Natural killer cell (primary cell): ENCODE measurements at regions not wholly inside any gene's neighbourhood (a gene's known extent, or its start where the extent isn't known, plus 50 kb on each side); places are given as distances from the start of the nearest gene placed in this dataset.

Source experiments
- ATAC-seq, 3 donors: fragments of 150-1000 bp in 2 of 3; fragments of 200-7000 bp in 1 of 3; cut with Tn5 transposase; 1 replicate in 1 of 3; 2 replicates in 2 of 3; pipeline ENCODE4 v1.10.0; 2021; ENCODE audit warnings: mild to moderate bottlenecking in 2 of 3, moderate library complexity in 2 of 3
- DNase-seq, 2 donors: peaks; one replicate each; pipeline versions ENCODE4 v3.0.0 to v3.0.0-alpha.2; 2013 to 2021; ENCODE audit warnings: mixed read lengths in 1 of 2
- H3K27ac ChIP-seq: one replicate; pipeline ENCODE4 v1.5.1; 2013; ENCODE audit warnings: mild to moderate bottlenecking, low read length
- H3K27me3 ChIP-seq: one replicate; pipeline ENCODE4 v1.6.1; 2013; ENCODE audit warnings: low read length; ENCODE audit not compliant: control insufficient read depth, insufficient read depth
- H3K36me3 ChIP-seq: one replicate; pipeline ENCODE4 v1.6.1; 2013; ENCODE audit warnings: low read length; ENCODE audit not compliant: control insufficient read depth, insufficient read depth
- H3K4me1 ChIP-seq: one replicate; pipeline ENCODE4 v1.6.1; 2013; ENCODE audit warnings: low read length; ENCODE audit not compliant: control insufficient read depth, insufficient read depth
- H3K4me3 ChIP-seq: one replicate; pipeline ENCODE4 v1.5.1; 2013; ENCODE audit warnings: low read length
- H3K9me3 ChIP-seq: one replicate; pipeline ENCODE4 v1.6.1; 2013; ENCODE audit warnings: low read length; ENCODE audit not compliant: control insufficient read depth, insufficient read depth
- H3K27ac Mint-ChIP-seq, 2 donors: one replicate each; pipeline ENCODE4 v1.8.0; 2022; ENCODE audit warnings: mild to moderate bottlenecking in 2 of 2, mixed read lengths in 2 of 2, moderate library complexity in 1 of 2
- H3K27me3 Mint-ChIP-seq, 2 donors: one replicate each; pipeline ENCODE4 v1.8.0; 2022; ENCODE audit warnings: low read depth in 2 of 2, mixed read lengths in 2 of 2
- H3K36me3 Mint-ChIP-seq: one replicate; pipeline ENCODE4 v1.8.0; 2022; ENCODE audit warnings: mixed read lengths
- H3K4me1 Mint-ChIP-seq, 2 donors: one replicate each; pipeline ENCODE4 v1.8.0; 2022; ENCODE audit warnings: mixed read lengths in 2 of 2
- H3K4me3 Mint-ChIP-seq: one replicate; pipeline ENCODE4 v1.8.0; 2022; ENCODE audit warnings: mild to moderate bottlenecking, moderate library complexity, mixed read lengths
- H3K9me3 Mint-ChIP-seq, 2 donors: one replicate each; pipeline ENCODE4 v1.8.0; 2022; ENCODE audit warnings: mixed read lengths in 2 of 2
- WGBS: methylation state at CpG from one replicate; pipeline ENCODE4 v1.1.7; 2013; ENCODE audit warnings: missing lambda C conversion rate; ENCODE audit not compliant: insufficient coverage; 5-methylcytosine and 5-hydroxymethylcytosine counted together
- intact Hi-C: fragments of 100-400 bp; cut with micrococcal nuclease; formaldehyde crosslinking; loops from one replicate; pipeline ENCODE4 v1.14.2; 2022
- TF ChIP-seq, protein P1 (sequence below): fragments of 200-600 bp; IDR thresholded peaks from one replicate; pipeline ENCODE4 v1.8.0; 2022; ENCODE audit warnings: antibody characterized with exemption

DNA sequence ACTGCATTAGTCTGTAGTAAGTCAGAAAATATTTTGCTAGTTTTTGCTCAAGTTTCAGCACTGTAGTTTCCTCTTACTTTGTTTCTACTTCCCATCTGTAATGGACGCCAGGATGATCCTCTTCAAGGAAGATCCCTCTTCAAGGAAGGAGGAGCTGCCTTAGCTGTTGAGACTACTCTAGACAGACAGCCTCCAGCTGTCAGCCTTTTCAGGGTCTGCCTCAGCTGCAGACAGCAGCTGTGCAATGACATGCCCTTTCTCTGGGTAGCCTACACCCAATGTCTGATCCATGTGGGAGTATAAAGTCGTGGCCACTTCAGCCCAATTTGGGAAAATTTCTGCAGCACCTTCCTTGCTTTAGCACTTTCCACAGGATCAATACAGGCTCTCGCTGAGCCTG is 281.0 kb upstream of the MAOA start:
- no peaks in the 10 kb centered on the region for H3K36me3 Mint-ChIP-seq

DNA sequence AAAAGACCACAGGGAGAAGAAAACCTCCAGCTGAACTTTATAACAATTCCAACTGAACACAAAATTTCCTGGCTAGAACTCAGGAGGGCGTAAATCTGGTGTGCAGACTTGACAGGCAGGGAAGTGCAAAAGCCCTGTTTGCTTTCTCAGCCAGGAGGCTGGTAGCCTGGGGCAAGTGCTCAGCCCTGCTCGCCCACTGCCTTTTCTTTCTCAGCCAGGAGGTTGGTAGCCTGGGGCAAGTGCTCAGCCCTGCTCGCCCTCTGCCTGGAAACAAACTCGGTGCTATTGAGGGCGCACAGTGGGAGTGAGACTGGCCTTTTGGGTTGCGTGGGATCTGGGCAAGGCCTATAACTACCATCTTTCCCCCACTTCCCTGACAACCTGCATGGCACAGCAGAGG is 275.4 kb upstream of the MAOA start:
- H3K27me3 ChIP-seq: no peaks in the 10 kb centered on the region
- no peaks in the 10 kb centered on the region for H3K36me3 Mint-ChIP-seq
- H3K4me3 ChIP-seq: no peak overlapping the region
- peaks cover 0 to 5% of the 10 kb centered on the region in 2 donors for H3K27me3 Mint-ChIP-seq
- H3K9me3 ChIP-seq: no peaks in the 10 kb centered on the region
- H3K4me1 Mint-ChIP-seq: no peaks in the 10 kb centered on the region
- no peaks in the 10 kb centered on the region for H3K36me3 ChIP-seq
- TF ChIP-seq, protein P1, sequence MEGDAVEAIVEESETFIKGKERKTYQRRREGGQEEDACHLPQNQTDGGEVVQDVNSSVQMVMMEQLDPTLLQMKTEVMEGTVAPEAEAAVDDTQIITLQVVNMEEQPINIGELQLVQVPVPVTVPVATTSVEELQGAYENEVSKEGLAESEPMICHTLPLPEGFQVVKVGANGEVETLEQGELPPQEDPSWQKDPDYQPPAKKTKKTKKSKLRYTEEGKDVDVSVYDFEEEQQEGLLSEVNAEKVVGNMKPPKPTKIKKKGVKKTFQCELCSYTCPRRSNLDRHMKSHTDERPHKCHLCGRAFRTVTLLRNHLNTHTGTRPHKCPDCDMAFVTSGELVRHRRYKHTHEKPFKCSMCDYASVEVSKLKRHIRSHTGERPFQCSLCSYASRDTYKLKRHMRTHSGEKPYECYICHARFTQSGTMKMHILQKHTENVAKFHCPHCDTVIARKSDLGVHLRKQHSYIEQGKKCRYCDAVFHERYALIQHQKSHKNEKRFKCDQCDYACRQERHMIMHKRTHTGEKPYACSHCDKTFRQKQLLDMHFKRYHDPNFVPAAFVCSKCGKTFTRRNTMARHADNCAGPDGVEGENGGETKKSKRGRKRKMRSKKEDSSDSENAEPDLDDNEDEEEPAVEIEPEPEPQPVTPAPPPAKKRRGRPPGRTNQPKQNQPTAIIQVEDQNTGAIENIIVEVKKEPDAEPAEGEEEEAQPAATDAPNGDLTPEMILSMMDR: no peak
- intact Hi-C loops: no loop called here
- 93% methylated on average over 6 of the region's 6 CpGs for WGBS
- DNase-seq: no peak
- no peak overlapping the region for H3K4me3 Mint-ChIP-seq
- no peak for ATAC-seq
- no peak overlapping the region for H3K27ac ChIP-seq
- no peak overlapping the region for H3K27ac Mint-ChIP-seq
- no peaks in the 10 kb centered on the region for H3K4me1 ChIP-seq
- H3K9me3 Mint-ChIP-seq: no peaks in the 10 kb centered on the region

More for the DNA sequence above, 281.0 kb upstream of the MAOA start:
- Histone ChIP-seq H3K27ac (no peak overlapping the region), H3K36me3 (no peaks in the 10 kb centered on the region), H3K4me3 (no peak overlapping the region), H3K4me1 (no peaks in the 10 kb centered on the region), H3K9me3 (no peaks in the 10 kb centered on the region), H3K27me3 (no peaks in the 10 kb centered on the region)
- intact Hi-C loops: no loop called here
- WGBS: 66% methylated on average over 3 of the region's 3 CpGs
- TF ChIP-seq, protein P1: no peak
- H3K27me3 Mint-ChIP-seq: peaks cover 0 to 6% of the 10 kb centered on the region in 2 donors
- no peak overlapping the region for H3K4me3 Mint-ChIP-seq
- H3K9me3 Mint-ChIP-seq: peaks cover 0 to 7% of the 10 kb centered on the region in 2 donors
- H3K27ac Mint-ChIP-seq: no peak overlapping the region
- ATAC-seq: no peak
- H3K4me1 Mint-ChIP-seq: no peaks in the 10 kb centered on the region
- no peak for DNase-seq

DNA sequence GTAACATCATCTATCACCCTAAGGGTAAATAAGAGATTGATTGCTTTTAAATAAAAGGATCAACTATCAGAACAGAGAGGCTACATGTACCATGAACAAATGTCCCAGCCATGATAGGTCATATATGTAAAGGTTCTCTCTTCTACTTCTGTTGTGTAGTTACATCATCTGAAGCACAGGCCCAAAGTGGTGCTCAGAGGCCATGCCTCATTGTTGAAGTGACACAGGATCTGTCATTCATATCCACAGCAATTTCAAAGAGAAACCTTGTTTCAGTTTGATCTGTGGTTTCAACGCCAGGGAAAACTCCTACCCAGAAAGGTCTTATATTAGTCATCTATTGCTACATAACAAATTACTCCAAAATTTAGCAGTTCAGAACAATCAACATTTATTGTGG is 269.2 kb upstream of the MAOA start:
- Histone ChIP-seq H3K4me1 (no peaks in the 10 kb centered on the region), H3K36me3 (no peaks in the 10 kb centered on the region), H3K9me3 (no peaks in the 10 kb centered on the region), H3K4me3 (no peak overlapping the region), H3K27me3 (no peaks in the 10 kb centered on the region), H3K27ac (no peak overlapping the region)
- H3K4me1 Mint-ChIP-seq: no peaks in the 10 kb centered on the region
- 33% methylated on average over 1 of the region's 1 CpG for WGBS
- TF ChIP-seq, protein P1: no peak
- ATAC-seq: no peak
- intact Hi-C loops: no loop called here
- H3K9me3 Mint-ChIP-seq: no peaks in the 10 kb centered on the region
- no peak overlapping the region for H3K4me3 Mint-ChIP-seq
- H3K27me3 Mint-ChIP-seq: peaks cover 4 to 7% of the 10 kb centered on the region in 2 donors
- DNase-seq: no peak
- no peaks in the 10 kb centered on the region for H3K36me3 Mint-ChIP-seq
- no peak overlapping the region for H3K27ac Mint-ChIP-seq

DNA sequence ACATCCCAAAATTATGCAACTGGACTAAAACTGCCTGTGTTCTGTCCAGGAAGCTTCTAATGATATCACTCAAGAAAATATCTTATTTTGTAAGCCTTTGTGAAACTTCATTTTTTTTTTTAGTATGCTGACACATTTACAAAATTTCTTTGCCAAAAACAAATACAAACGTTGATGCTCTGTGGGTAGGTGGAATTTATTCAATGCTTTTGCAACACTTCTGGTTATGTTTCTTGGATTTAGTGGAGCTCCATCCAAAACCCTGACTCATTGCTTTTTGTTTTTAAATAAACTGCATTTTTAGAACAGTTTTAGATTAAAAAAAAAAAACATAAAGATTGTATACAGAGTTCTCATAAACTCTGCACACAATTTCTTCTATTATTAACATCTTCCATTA is 250.9 kb upstream of the MAOA start:
- Histone ChIP-seq H3K27ac (no peak overlapping the region), H3K4me3 (no peak overlapping the region), H3K4me1 (no peaks in the 10 kb centered on the region), H3K9me3 (no peaks in the 10 kb centered on the region), H3K36me3 (no peaks in the 10 kb centered on the region), H3K27me3 (no peaks in the 10 kb centered on the region)
- no CpG with 5 or more reads among the region's 1 CpG for WGBS
- H3K36me3 Mint-ChIP-seq: no peaks in the 10 kb centered on the region
- TF ChIP-seq, protein P1: no peak
- no peak overlapping the region for H3K27ac Mint-ChIP-seq
- no peaks in the 10 kb centered on the region for H3K4me1 Mint-ChIP-seq
- H3K9me3 Mint-ChIP-seq: no peaks in the 10 kb centered on the region
- intact Hi-C loops: no loop called here
- DNase-seq: no peak
- H3K4me3 Mint-ChIP-seq: no peak overlapping the region
- ATAC-seq: no peak
- H3K27me3 Mint-ChIP-seq: peaks cover 0 to 3% of the 10 kb centered on the region in 2 donors
